ENCODE measurements at regions not wholly inside any gene's neighbourhood (a gene's known extent, or its start where the extent isn't known, plus 50 kb on each side); places are given as distances from the start of the nearest gene placed in this dataset.

GRCh38 chr1:68359045-68359444 lies 90.7 kb downstream of the RPE65 start:
- ATAC-seq = no peak
- TF ChIP-seq CSRNP3 (CRISPR knock-in tag; IDR thresholded peaks at IDR 0.05) (no peak), CSDC2 (CRISPR knock-in tag; IDR thresholded peaks at IDR 0.05) (no peak), BACH2 (CRISPR knock-in tag; IDR thresholded peaks at IDR 0.05; ENCODE audit: borderline replicate concordance) (no peak), PATZ1 (CRISPR knock-in tag; IDR thresholded peaks at IDR 0.05; ENCODE audit: borderline replicate concordance) (no peak), ZFP3 (CRISPR knock-in tag; IDR thresholded peaks at IDR 0.05) (no peak), RARB (CRISPR knock-in tag; IDR thresholded peaks at IDR 0.05) (no peak), ZNF565 (CRISPR knock-in tag; conservative IDR thresholded peaks at IDR 0.05; ENCODE audit: low read depth) (no peak), ARNTL (CRISPR knock-in tag; IDR thresholded peaks at IDR 0.05; ENCODE audit: borderline replicate concordance, low read depth) (no peak), SNAI2 (CRISPR knock-in tag; IDR thresholded peaks at IDR 0.05) (no peak), OSR1 (CRISPR knock-in tag; IDR thresholded peaks at IDR 0.05) (no peak), ZNF8 (CRISPR knock-in tag; IDR thresholded peaks at IDR 0.05) (no peak), GLIS3 (CRISPR knock-in tag; IDR thresholded peaks at IDR 0.05) (no peak), POU6F1 (CRISPR knock-in tag; IDR thresholded peaks at IDR 0.05; ENCODE audit: borderline replicate concordance, low read depth) (no peak), TSHZ2 (CRISPR knock-in tag; IDR thresholded peaks at IDR 0.05) (no peak), TOX (CRISPR knock-in tag; IDR thresholded peaks at IDR 0.05; ENCODE audit: borderline replicate concordance) (no peak), ZC3H10 (CRISPR knock-in tag; IDR thresholded peaks at IDR 0.05) (no peak)

- no peak; the same call in 2 of the 3 replicates for ATAC-seq
- TF ChIP-seq ZNF565 (CRISPR knock-in tag; conservative IDR thresholded peaks at IDR 0.05; ENCODE audit: low read depth) = no peak
- no peak for TF ChIP-seq ARNTL (CRISPR knock-in tag; IDR thresholded peaks at IDR 0.05; ENCODE audit: borderline replicate concordance, low read depth)
- TF ChIP-seq CSRNP3 (CRISPR knock-in tag; IDR thresholded peaks at IDR 0.05) = no peak
- TF ChIP-seq BACH2 (CRISPR knock-in tag; IDR thresholded peaks at IDR 0.05; ENCODE audit: borderline replicate concordance) = no peak
- no peak for TF ChIP-seq ZFP3 (CRISPR knock-in tag; IDR thresholded peaks at IDR 0.05)
These were observed 91.3 kb downstream of the RPE65 start for GRCh38 chr1:68358439-68358838.

GRCh38 chr1:68355614-68356013 lies 94.1 kb downstream of the RPE65 start:
- TF ChIP-seq POU6F1 (CRISPR knock-in tag; IDR thresholded peaks at IDR 0.05; ENCODE audit: borderline replicate concordance, low read depth) = no peak
- no peak for TF ChIP-seq BACH2 (CRISPR knock-in tag; IDR thresholded peaks at IDR 0.05; ENCODE audit: borderline replicate concordance)
- no peak for TF ChIP-seq OSR1 (CRISPR knock-in tag; IDR thresholded peaks at IDR 0.05)
- no peak for TF ChIP-seq RARB (CRISPR knock-in tag; IDR thresholded peaks at IDR 0.05)
- TF ChIP-seq ZNF70 (CRISPR knock-in tag; IDR thresholded peaks at IDR 0.05) = no peak
- TF ChIP-seq CREB5 (CRISPR knock-in tag; IDR thresholded peaks at IDR 0.05; ENCODE audit: low read depth) = no peak
- TF ChIP-seq TOX (CRISPR knock-in tag; IDR thresholded peaks at IDR 0.05; ENCODE audit: borderline replicate concordance) = no peak
- no peak for TF ChIP-seq PATZ1 (CRISPR knock-in tag; IDR thresholded peaks at IDR 0.05; ENCODE audit: borderline replicate concordance)
- no peak for TF ChIP-seq ZNF8 (CRISPR knock-in tag; IDR thresholded peaks at IDR 0.05)
- TF ChIP-seq ZNF565 (CRISPR knock-in tag; conservative IDR thresholded peaks at IDR 0.05; ENCODE audit: low read depth) = no peak
- no peak for TF ChIP-seq CSDC2 (CRISPR knock-in tag; IDR thresholded peaks at IDR 0.05)
- TF ChIP-seq GLIS3 (CRISPR knock-in tag; IDR thresholded peaks at IDR 0.05) = no peak
- no peak for TF ChIP-seq ZC3H10 (CRISPR knock-in tag; IDR thresholded peaks at IDR 0.05)
- TF ChIP-seq SNAI2 (CRISPR knock-in tag; IDR thresholded peaks at IDR 0.05) = no peak
- no peak for TF ChIP-seq ESRRG (CRISPR knock-in tag; IDR thresholded peaks at IDR 0.05)
- ATAC-seq = no peak
